Head of caudate nucleus (tissue), 42 donors: ENCODE measurements at regions not wholly inside any gene's neighbourhood (a gene's known extent, or its start where the extent isn't known, plus 50 kb on each side); places are given as distances from the start of the nearest gene placed in this dataset.

ENCODE experiments used
- DNase-seq, 42 donors: peaks; one replicate each; pipeline versions ENCODE4 v3.0.0 to v3.0.0-alpha.2; 2020 to 2021; ENCODE audit warnings: mixed read lengths in 7 of 42
- intact Hi-C: fragments of 100-400 bp; cut with DNase I; formaldehyde crosslinking; loops from one replicate; pipeline ENCODE4 v1.15.0; 2022

DNA sequence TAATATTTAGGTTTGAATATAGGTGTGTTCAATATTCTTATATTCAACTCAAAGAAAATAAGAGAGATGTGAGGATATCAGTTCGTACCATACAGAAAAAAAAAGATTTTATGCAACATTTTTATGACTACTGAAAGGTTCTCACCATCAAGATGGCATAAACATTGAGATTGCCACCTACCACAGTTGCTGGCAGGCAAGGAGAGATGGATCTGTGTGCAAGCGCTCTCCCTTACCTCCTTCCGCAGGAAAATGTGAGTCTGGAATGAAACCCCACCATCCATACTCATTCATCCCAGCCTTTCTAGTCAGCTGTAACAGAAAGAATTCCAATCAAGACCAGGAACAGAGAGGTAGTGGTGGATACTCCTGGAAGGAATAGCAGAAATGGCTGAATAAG lies 376.9 kb downstream of the PPP3CA start:
- intact Hi-C loops: no loop called here
- DNase-seq: no peak

- DNase-seq: no peak
- intact Hi-C loops: no loop called here
Observed at GRCh38 chr4:100969925-100970324, 377.4 kb downstream of the PPP3CA start.

- DNase-seq: no peak
- intact Hi-C loops: no loop called here
Observed at GRCh38 chr4:100968046-100968445, 379.3 kb downstream of the PPP3CA start.

- intact Hi-C loops: no loop called here
- no peak for DNase-seq
Observed at GRCh38 chr4:100963627-100964026, 383.7 kb downstream of the PPP3CA start.

DNA sequence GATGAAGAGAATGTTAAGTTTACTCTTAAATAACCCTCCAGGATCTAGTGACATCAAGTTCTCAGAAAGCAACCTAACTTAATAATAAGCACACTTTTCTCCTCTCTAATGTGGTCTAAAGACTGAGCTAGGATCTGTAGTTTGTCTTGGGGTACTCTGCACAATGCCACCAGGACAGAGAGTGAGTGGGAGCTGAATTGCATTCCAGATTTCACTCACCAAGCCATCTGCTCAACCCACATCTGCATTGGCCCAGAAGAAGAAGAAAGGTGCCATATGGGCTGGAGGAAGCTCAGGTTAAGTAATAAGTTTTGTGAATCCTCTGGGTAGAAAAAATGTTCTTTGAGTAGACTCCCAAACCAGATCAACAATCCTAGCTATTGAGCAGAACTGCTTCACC lies 384.6 kb downstream of the PPP3CA start:
- intact Hi-C loops: no loop called here
- DNase-seq: no peak

GRCh38 chr4:100960232-100960631 lies 387.1 kb downstream of the PPP3CA start:
- intact Hi-C loops: no loop called here
- no peak for DNase-seq

GRCh38 chr4:100954046-100954445 lies 393.3 kb downstream of the PPP3CA start:
- no peak for DNase-seq

GRCh38 chr4:100953616-100954015 lies 393.7 kb downstream of the PPP3CA start:
- intact Hi-C loops: no loop called here
- DNase-seq: no peak

More at GRCh38 chr4:100954046-100954445, 393.3 kb downstream of the PPP3CA start:
- intact Hi-C loops: no loop called here

GRCh38 chr4:100952590-100952989 lies 394.7 kb downstream of the PPP3CA start:
- intact Hi-C loops: no loop called here
- DNase-seq: no peak

DNA sequence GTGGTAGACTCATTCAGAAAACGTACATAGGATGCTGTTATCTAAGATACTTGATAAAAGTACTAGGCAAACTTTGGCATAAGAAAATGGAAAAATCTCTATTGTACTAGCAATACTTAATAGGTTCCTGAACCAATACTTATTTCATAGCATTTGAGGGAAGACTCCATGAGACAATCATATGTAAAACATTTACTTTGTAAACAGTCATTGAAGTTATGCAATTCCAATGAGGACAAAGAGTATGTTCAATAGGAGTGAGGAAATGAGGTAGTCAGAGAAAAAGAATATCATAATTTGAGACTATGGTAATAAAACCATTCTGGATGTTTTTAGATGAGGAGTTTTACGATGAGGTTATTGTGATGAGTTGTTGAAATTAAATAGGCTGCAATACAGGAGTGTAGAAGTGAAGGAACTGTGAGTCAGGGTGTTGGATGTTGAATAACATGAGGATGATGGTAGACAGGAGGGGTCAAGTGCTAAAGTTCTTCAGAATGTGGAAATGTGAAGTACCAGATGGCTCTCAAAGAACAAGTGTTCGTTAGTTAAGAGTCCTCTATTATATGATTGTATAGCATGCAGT lies 397.9 kb downstream of the PPP3CA start:
- DNase-seq: no peak
- intact Hi-C loops: no loop called here

DNA sequence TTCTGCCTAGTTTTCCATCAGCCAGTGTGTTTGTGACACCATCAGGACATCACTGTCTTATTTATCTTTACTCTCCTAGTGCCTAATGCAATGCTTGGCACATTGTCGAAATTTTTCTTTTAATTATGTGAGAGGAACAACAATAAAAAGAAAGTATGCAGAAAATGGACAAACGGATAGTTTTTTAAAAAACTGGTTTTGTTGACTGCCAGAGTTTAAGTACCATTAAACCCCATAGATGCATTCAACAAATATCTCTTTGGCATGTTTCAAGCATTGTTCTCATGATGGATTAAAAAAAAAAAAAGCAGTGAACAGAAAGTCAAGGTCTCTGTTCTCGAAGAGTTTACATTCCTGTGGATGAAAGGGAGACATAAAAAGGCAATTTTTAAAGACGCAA lies 398.4 kb downstream of the PPP3CA start:
- intact Hi-C loops: no loop called here
- DNase-seq: no peak

- no peak for DNase-seq
- intact Hi-C loops: no loop called here
Observed at GRCh38 chr4:100945789-100946188, 401.5 kb downstream of the PPP3CA start.

GRCh38 chr4:100938698-100939097 lies 408.6 kb downstream of the PPP3CA start:
- DNase-seq: no peak
- intact Hi-C loops: no loop called here

DNA sequence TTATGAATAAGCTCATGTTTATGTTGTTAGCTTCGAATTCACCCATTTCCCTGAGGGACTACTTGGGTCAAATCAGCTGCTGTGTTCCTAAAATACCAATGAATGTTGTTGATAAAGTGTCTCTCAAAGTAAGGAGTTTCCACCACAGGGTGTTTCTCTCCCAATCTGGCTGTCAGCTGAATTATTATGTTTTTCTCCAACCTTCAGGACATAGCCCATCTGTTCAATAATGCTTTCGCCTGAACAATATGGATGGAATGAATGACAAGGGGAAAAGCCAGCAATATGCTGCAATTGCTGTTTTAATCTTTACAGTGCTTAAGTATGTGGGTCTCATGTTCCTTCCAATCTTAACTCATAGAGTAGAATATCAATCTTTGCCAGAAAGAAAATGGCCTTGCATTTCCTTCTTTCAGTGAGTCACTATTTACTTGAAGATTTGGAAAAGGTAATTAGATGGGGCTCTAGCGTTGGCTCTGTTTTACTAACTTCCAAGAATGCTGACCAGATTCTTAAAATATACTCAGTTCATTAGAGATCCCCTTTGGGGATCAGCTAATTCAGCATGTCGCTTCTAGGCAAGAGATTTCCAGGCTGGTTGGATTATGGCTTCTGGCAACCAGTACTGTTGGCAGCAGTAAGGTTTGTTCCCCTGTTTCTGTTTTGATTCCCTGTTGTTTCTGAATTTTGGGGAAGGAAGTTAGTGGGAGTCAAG lies 410.5 kb downstream of the PPP3CA start:
- intact Hi-C loops: no loop called here
- DNase-seq: no peak

DNA sequence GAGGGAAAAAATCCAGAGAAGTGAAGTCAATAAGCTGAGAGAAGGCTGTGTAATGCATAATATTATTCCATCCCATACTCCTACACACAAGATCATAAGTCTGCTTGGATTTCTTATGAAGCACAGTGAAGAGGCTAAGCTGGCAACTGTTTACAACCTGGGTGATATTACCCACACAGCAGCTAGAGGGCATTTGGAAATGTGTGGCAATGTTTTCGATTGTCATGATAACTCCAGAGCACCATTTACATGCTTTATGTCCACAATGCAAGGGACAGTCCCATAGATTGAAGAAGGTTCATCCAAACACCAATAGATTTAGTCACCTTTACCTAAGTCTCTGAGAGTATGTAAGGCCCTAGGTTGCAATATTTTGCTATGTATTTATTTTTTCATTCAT lies 412.2 kb downstream of the PPP3CA start:
- peak in 2 of 42 donors; percentile 9 to 15 for DNase-seq

GRCh38 chr4:100933628-100934027 lies 413.7 kb downstream of the PPP3CA start:
- DNase-seq: no peak
- intact Hi-C loops: no loop called here

More for the DNA sequence above, 412.2 kb downstream of the PPP3CA start:
- intact Hi-C loops: no loop called here

- DNase-seq: no peak
- intact Hi-C loops: no loop called here
Observed at GRCh38 chr4:100929758-100930157, 411.9 kb upstream of the EMCN start.

DNA sequence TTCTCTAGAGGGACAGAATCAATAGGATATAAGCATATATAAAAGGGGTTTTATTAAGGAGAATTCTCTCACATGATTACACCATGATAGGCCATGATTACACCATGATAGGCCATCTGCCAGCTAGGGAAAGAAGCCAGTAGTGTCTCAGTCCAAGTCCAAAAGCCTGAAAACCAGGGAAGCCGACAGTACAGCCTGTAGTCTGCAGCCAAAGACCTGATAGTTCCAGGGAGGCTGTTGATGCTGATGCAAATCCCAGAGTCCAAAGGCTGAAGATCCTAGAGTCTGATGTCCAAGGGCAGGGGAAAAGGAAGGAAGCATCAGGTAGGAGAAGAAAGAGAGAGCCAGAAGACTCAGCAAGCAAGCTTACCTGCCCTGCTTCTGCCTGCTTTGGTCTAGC lies 411.3 kb upstream of the EMCN start:
- intact Hi-C loops: no loop called here
- DNase-seq: no peak

GRCh38 chr4:100926039-100926717 lies 408.4 kb upstream of the EMCN start:
- DNase-seq: no peak
- intact Hi-C loops: no loop called here

DNA sequence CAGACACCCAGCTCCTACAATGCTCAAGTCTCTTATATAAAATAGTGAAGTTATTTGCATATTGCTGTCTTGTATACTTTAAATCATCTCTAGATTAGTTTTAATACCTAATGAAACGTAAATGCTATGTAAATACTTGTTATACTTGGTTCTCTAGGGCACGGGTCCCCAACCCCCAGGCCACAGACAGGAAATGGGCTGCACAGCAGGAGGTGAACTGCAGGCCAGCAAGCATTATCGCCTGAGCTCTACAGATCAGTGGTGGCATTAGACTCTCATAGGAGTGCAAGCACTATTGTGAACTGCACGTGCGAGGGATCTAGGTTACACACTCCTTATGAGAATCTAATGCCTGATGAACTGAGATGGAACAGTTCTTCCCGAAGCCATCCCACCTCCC lies 395.9 kb upstream of the EMCN start:
- no peak for DNase-seq
- intact Hi-C loops: no loop called here

- no peak for DNase-seq
- intact Hi-C loops: no loop called here
Observed at GRCh38 chr4:100908540-100908939, 390.7 kb upstream of the EMCN start.
